HCT116 (cell line): ENCODE measurements at regions not wholly inside any gene's neighbourhood (a gene's known extent, or its start where the extent isn't known, plus 50 kb on each side); places are given as distances from the start of the nearest gene placed in this dataset.

Experiments
- ATAC-seq: fragments of 200-7000 bp; cut with Tn5 transposase; 2 replicates; pipeline ENCODE4 v1.9.1; 2020; ENCODE audit warnings: mild to moderate bottlenecking, moderate library complexity
- BruUV-seq: library from RNA; stranded (reverse); fragments of 400-500 nt; replicated peaks from 2 replicates; lab custom pipeline; 2021; lab: Mats Ljungman, UMichigan
- CTCF ChIA-PET: fragments of 300-600 bp; sonication (Branson Sonifier 250); formaldehyde crosslinking; loops from one replicate; lab custom pipeline; 2021; ENCODE audit warnings: antibody characterized with exemption; lab: Charles Lee
- POLR2A ChIA-PET: fragments of 300-600, 350-600 bp; sonication (Branson Sonifier 250); formaldehyde crosslinking; loops from one replicate; lab custom pipeline; 2021; ENCODE audit warnings: antibody characterized with exemption; lab: Charles Lee
- RAD21 ChIA-PET, 2 experiments: fragments of 300-600 bp; sonication (Branson Sonifier 250); formaldehyde crosslinking; loops; one replicate each; lab custom pipeline; 2023; ENCODE audit warnings: low total read pairs in 2 of 2; ENCODE audit not compliant: uncharacterized antibody in 2 of 2, unreplicated experiment in 2 of 2, low non-redundant PET in 1 of 2; lab: Charles Lee
- DNase-seq: peaks from one replicate; pipeline ENCODE4 v3.0.0-alpha.2; 2010; ENCODE audit warnings: low read depth, low spot score
- H2AFZ ChIP-seq: fragments of 200-600 bp; shearing (Covaris generic), sonication (generic); 2 replicates; pipeline ENCODE4 v1.6.1; 2017; ENCODE audit warnings: low read depth, mixed run types, mixed read lengths, antibody characterized with exemption, low read length; ENCODE audit not compliant: poor library complexity, severe bottlenecking
- H3K27ac ChIP-seq: 2 replicates; pipeline ENCODE4 v1.5.1; 2012; ENCODE audit warnings: low read depth, low read length
- H3K27me3 ChIP-seq: fragments of 200-600 bp; sonication (generic); 2 replicates; pipeline ENCODE4 v1.6.1; 2016; ENCODE audit warnings: mixed run types, low read length, mixed read lengths; ENCODE audit not compliant: insufficient read depth
- H3K36me3 ChIP-seq, 2 experiments: fragments of 200-500 bp in 1 of 2; fragments of 200-600 bp in 1 of 2; sonication (Bioruptor generic) in 1 of 2; sonication (generic) in 1 of 2; 2 replicates each; pipeline versions ENCODE4 v1.5.1 to v1.6.1; 2014 to 2016; ENCODE audit warnings: low read length in 2 of 2, inconsistent platforms in 1 of 2, mixed read lengths in 1 of 2, mixed run types in 1 of 2; ENCODE audit not compliant: insufficient read depth in 2 of 2, control insufficient read depth in 1 of 2
- H3K4me1 ChIP-seq, 2 experiments: fragments of 200-600 bp in 1 of 2; sonication (generic) in 1 of 2; 2 replicates each; pipeline versions ENCODE4 v1.5.1 to v1.6.1; 2012 to 2017; ENCODE audit warnings: low read length in 2 of 2, inconsistent platforms in 1 of 2, mild to moderate bottlenecking in 1 of 2, mixed read lengths in 1 of 2, mixed run types in 1 of 2, moderate library complexity in 1 of 2; ENCODE audit not compliant: insufficient read depth in 2 of 2, control insufficient read depth in 1 of 2
- H3K4me2 ChIP-seq: fragments of 200-600 bp; sonication (generic); 2 replicates; pipeline ENCODE4 v1.6.1; 2017; ENCODE audit warnings: mixed run types, low read length, mixed read lengths
- H3K4me3 ChIP-seq, 2 experiments: fragments of 200-600 bp in 1 of 2; sonication (generic) in 1 of 2; replicated peaks in 1 of 2; 2 replicates each; pipeline ENCODE4 v1.5.1; 2011 to 2016; ENCODE audit warnings: low read length in 2 of 2, control low read depth in 1 of 2, low read depth in 1 of 2, mild to moderate bottlenecking in 1 of 2, mixed read lengths in 1 of 2, mixed run types in 1 of 2
- H3K79me2 ChIP-seq: fragments of 200-600 bp; sonication (generic); 2 replicates; pipeline ENCODE4 v1.6.1; 2017; ENCODE audit warnings: mild to moderate bottlenecking, mixed run types, low read length, moderate library complexity, mixed read lengths; ENCODE audit not compliant: insufficient read depth
- H3K9ac ChIP-seq: fragments of 200-600 bp; sonication (generic); 2 replicates; pipeline ENCODE4 v1.6.1; 2016; ENCODE audit warnings: low read length, mixed read lengths
- H3K9me2 ChIP-seq: fragments of 200-600 bp; sonication (generic), shearing (Covaris generic); 2 replicates; pipeline ENCODE4 v1.6.1; 2017; ENCODE audit warnings: mixed run types, mild to moderate bottlenecking, moderate library complexity; ENCODE audit not compliant: insufficient read depth
- H3K9me3 ChIP-seq, 2 experiments: fragments of 200-500 bp in 1 of 2; fragments of 200-600 bp in 1 of 2; sonication (Bioruptor generic) in 1 of 2; sonication (generic) in 1 of 2; 2 replicates each; pipeline ENCODE4 v1.6.1; 2014 to 2017; ENCODE audit warnings: low read length in 2 of 2, mixed read lengths in 2 of 2, inconsistent platforms in 1 of 2, low read depth in 1 of 2, mild to moderate bottlenecking in 1 of 2, mixed run types in 1 of 2, moderate library complexity in 1 of 2; ENCODE audit not compliant: control insufficient read depth in 1 of 2, insufficient read depth in 1 of 2
- H4K20me1 ChIP-seq: fragments of 200-600 bp; sonication (generic), shearing (Covaris generic); 2 replicates; pipeline ENCODE4 v1.6.1; 2017; ENCODE audit warnings: mixed run types, mild to moderate bottlenecking, moderate library complexity; ENCODE audit not compliant: insufficient read depth
- CEBPB ChIP-seq: IDR thresholded peaks from 2 replicates; pipeline ENCODE4 v1.6.1; 2012; ENCODE audit warnings: low read depth
- CTCF ChIP-seq, 3 experiments: fragments of 200-600 bp in 1 of 3; sonication (generic) in 1 of 3; IDR thresholded peaks in 2 of 3; conservative IDR thresholded peaks in 1 of 3; 2 replicates each; pipeline ENCODE4 v1.5.1; 2012 to 2017; ENCODE audit warnings: low read depth in 2 of 3, low read length in 2 of 3, antibody characterized with exemption in 1 of 3, borderline replicate concordance in 1 of 3, control low read depth in 1 of 3, mild to moderate bottlenecking in 1 of 3, mixed read lengths in 1 of 3, mixed run types in 1 of 3, moderate library complexity in 1 of 3; ENCODE audit not compliant: insufficient read depth in 1 of 3
- EGR1 ChIP-seq: IDR thresholded peaks from 2 replicates; pipeline ENCODE4 v1.6.1; 2012; ENCODE audit warnings: low read depth
- ELF1 ChIP-seq: IDR thresholded peaks from 2 replicates; pipeline ENCODE4 v1.6.1; 2012; ENCODE audit warnings: low read depth, borderline replicate concordance
- FOSL1 ChIP-seq: IDR thresholded peaks from 2 replicates; pipeline ENCODE4 v1.6.1; 2012; ENCODE audit warnings: low read depth
- JUND ChIP-seq: IDR thresholded peaks from 2 replicates; pipeline ENCODE4 v1.6.1; 2012
- MAX ChIP-seq: IDR thresholded peaks from 2 replicates; pipeline ENCODE4 v1.6.1; 2012
- POLR2AphosphoS5 ChIP-seq: IDR thresholded peaks from 2 replicates; pipeline ENCODE4 v1.6.1; 2011; ENCODE audit warnings: mild to moderate bottlenecking, low read depth, low read length, moderate library complexity
- RAD21 ChIP-seq: IDR thresholded peaks from 2 replicates; pipeline ENCODE4 v1.6.1; 2012; ENCODE audit warnings: low read depth, mild to moderate bottlenecking
- SIN3A ChIP-seq: IDR thresholded peaks from 2 replicates; pipeline ENCODE4 v1.6.1; 2012; ENCODE audit warnings: low read depth
- TCF7L2 ChIP-seq: IDR thresholded peaks from 2 replicates; pipeline ENCODE4 v1.7.0; 2011; ENCODE audit warnings: borderline replicate concordance, inconsistent platforms; ENCODE audit not compliant: insufficient read depth, insufficient read length; ENCODE audit errors: extremely low read depth
- YY1 ChIP-seq: IDR thresholded peaks from 2 replicates; pipeline ENCODE4 v1.6.1; 2011; ENCODE audit warnings: low read length, low read depth, moderate library complexity, mild to moderate bottlenecking; ENCODE audit not compliant: insufficient replicate concordance; ENCODE audit errors: extremely low read depth
- ZBTB33 ChIP-seq: IDR thresholded peaks from 2 replicates; pipeline ENCODE4 v1.6.1; 2011; ENCODE audit warnings: mild to moderate bottlenecking, low read length, moderate library complexity; ENCODE audit not compliant: insufficient replicate concordance; ENCODE audit errors: extremely low read depth
- ZNF274 ChIP-seq: fragments of 200-500 bp; sonication (Bioruptor generic); IDR thresholded peaks from 2 replicates; pipeline ENCODE4 v1.6.1; 2014; ENCODE audit warnings: mild to moderate bottlenecking, low read depth, low read length, inconsistent platforms
- intact Hi-C: fragments of 100-400 bp; cut with micrococcal nuclease; formaldehyde crosslinking; loops from 2 replicates; pipeline ENCODE4 v1.10.0; 2022

DNA sequence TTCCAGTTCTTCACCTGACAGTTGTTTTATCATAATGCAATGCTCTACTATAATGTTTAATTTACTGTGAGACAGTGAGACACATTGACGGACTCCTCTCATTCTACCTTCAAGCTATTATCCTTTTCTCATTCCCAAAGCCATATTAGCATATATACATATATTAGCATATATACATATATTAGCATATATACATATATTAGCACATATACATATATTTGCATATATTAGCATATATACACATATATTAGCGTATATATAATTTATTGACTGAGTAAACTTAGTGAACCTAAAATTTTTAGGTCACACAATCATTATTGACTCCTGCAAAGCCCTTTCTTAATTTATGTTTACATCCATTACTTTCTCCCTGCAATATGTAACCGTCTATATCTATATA, 555.0 kb upstream of the ADGRB3 start:
- Histone ChIP-seq H3K27me3 (no peaks in the 10 kb centered on the region), H3K9ac (no peak overlapping the region), H3K36me3 (no peaks in the 10 kb centered on the region), H3K4me3 (no peak overlapping the region), H4K20me1 (no peaks in the 10 kb centered on the region), H3K9me2 (no peaks in the 10 kb centered on the region), H3K4me1 (no peaks in the 10 kb centered on the region), H3K27ac (no peak overlapping the region), H3K9me3 (peaks cover 7 to 15% of the 10 kb centered on the region in 2 experiments; a peak in 2 of 4 replicates), H3K4me2 (no peak overlapping the region), H3K79me2 (no peaks in the 10 kb centered on the region), H2AFZ (no peak overlapping the region)
- ChIA-PET RAD21 (no interaction called here), POLR2A (no interaction called here), CTCF (no interaction called here)
- DNase-seq: no peak
- BruUV-seq: no TSS peak
- intact Hi-C loops: no loop called here
- TF ChIP-seq ZBTB33: no peak
- TF ChIP-seq FOSL1: no peak
- TF ChIP-seq CTCF (IDR thresholded peaks at IDR 0.05 in 2 of 3, conservative IDR thresholded peaks at IDR 0.05 in 1 of 3; ENCODE audit: borderline replicate concordance in 1 of 3, insufficient read depth in 1 of 3, low read depth in 2 of 3, low read length in 2 of 3): no peak
- no peak for TF ChIP-seq ELF1
- TF ChIP-seq SIN3A: no peak
- TF ChIP-seq YY1: no peak
- TF ChIP-seq CEBPB: no peak
- no peak for TF ChIP-seq EGR1
- no peak for TF ChIP-seq RAD21
- no peak for TF ChIP-seq TCF7L2
- TF ChIP-seq MAX: no peak
- TF ChIP-seq ZNF274: no peak
- TF ChIP-seq POLR2AphosphoS5: no peak
- TF ChIP-seq JUND: no peak
- ATAC-seq: no peak
